RWPE1 (cell line): ENCODE measurements at regions not wholly inside any gene's neighbourhood (a gene's known extent, or its start where the extent isn't known, plus 50 kb on each side); places are given as distances from the start of the nearest gene placed in this dataset.

Experiments used
- CTCF ChIA-PET: fragments of 350-600 bp; sonication (Branson Sonifier 250); formaldehyde crosslinking; extraction: SDS; loops from one replicate; lab custom pipeline; 2021; lab: Yijun Ruan, JAX
- POLR2A ChIA-PET: fragments of 400-600 bp; formaldehyde crosslinking; extraction: SDS; loops from one replicate; lab custom pipeline; 2020; ENCODE audit warnings: antibody characterized with exemption; ENCODE audit not compliant: low non-redundant PET; lab: Yijun Ruan, JAX
- DNase-seq: peaks from one replicate; pipeline ENCODE4 v3.0.0; 2012; ENCODE audit warnings: low spot score
- H3K27ac ChIP-seq: fragments of 450-650 bp; 2 replicates; pipeline ENCODE4 v1.5.1; 2017
- CTCF ChIP-seq: fragments of 450-650 bp; conservative IDR thresholded peaks from 2 replicates; pipeline ENCODE4 v1.5.1; 2017; ENCODE audit warnings: low read depth, mild to moderate bottlenecking

- H3K27ac ChIP-seq, result no peak overlapping the region
- TF ChIP-seq CTCF, result no peak
- ChIA-PET CTCF (interaction anchor here (0.6 kb wide), 1 partner anchor 573 kb away, joined by 6 read pairs; no protein-coding TSS in a partner anchor), POLR2A (no interaction called here)
- no peak for DNase-seq
Observed at GRCh38 chr1:36560621-36561360, 78.1 kb upstream of the CSF3R start.

GRCh38 chr1:36560177-36560576, 77.5 kb upstream of the CSF3R start:
- no peak for TF ChIP-seq CTCF
- H3K27ac ChIP-seq, result no peak overlapping the region
- ChIA-PET POLR2A (no interaction called here), CTCF (no interaction called here)
- no peak for DNase-seq

- TF ChIP-seq CTCF, result no peak
- ChIA-PET POLR2A (no interaction called here), CTCF (no interaction called here)
- H3K27ac ChIP-seq, result no peak overlapping the region
- DNase-seq, result no peak
Observed at GRCh38 chr1:36559061-36559460, 76.3 kb upstream of the CSF3R start.

GRCh38 chr1:36557041-36558000, 74.6 kb upstream of the CSF3R start:
- ChIA-PET CTCF (interaction anchor here (2.4 kb wide), 1 partner anchor 19 kb away, joined by 9 read pairs; no protein-coding TSS in a partner anchor), POLR2A (no interaction called here)
- no peak overlapping the region for H3K27ac ChIP-seq
- DNase-seq, result no peak
- no peak for TF ChIP-seq CTCF

GRCh38 chr1:36555041-36555440, 72.3 kb upstream of the CSF3R start:
- ChIA-PET CTCF (interaction anchor here (0.5 to 1.1 kb wide), 2 partner anchors 144 to 923 kb away, joined by 3 to 4 read pairs; no protein-coding TSS in a partner anchor), POLR2A (no interaction called here)
- no peak for TF ChIP-seq CTCF
- no peak for DNase-seq
- no peak overlapping the region for H3K27ac ChIP-seq

GRCh38 chr1:36554323-36554628, 71.6 kb upstream of the CSF3R start:
- no peak overlapping the region for H3K27ac ChIP-seq
- ChIA-PET POLR2A (no interaction called here), CTCF (interaction anchor here (1.1 kb wide), 1 partner anchor 924 kb away, joined by 4 read pairs; no protein-coding TSS in a partner anchor)
- TF ChIP-seq CTCF, result no peak
- no peak for DNase-seq
